ENCODE measurements at regions not wholly inside any gene's neighbourhood (a gene's known extent, or its start where the extent isn't known, plus 50 kb on each side); places are given as distances from the start of the nearest gene placed in this dataset.

GRCh38 chr14:25484235-25484634 is 434.3 kb upstream of the STXBP6 start:
- Histone ChIP-seq H3K36me3 (ENCODE audit: low read depth, low read length) (no peaks in the 10 kb centered on the region), H3K9ac (ENCODE audit: low read length) (no peak overlapping the region), H3K79me2 (ENCODE audit: low read length) (no peaks in the 10 kb centered on the region), H3K9me2 (replicated peaks; ENCODE audit: low read length) (no peaks in the 10 kb centered on the region), H3F3A (ENCODE audit: low read length, unreplicated experiment) (no peaks in the 10 kb centered on the region), H3K27me3 (ENCODE audit: low read length) (no peaks in the 10 kb centered on the region), H4K20me1 (ENCODE audit: low read length) (no peaks in the 10 kb centered on the region), H3K4me1 (ENCODE audit: insufficient read depth, low read length) (no peaks in the 10 kb centered on the region), H3K4me2 (ENCODE audit: low read length) (no peak overlapping the region), H3K27ac (ENCODE audit: low read length) (no peak overlapping the region), H3K4me3 (ENCODE audit: low read length) (no peak overlapping the region), H3K9me3 (ENCODE audit: low read length) (peaks cover 25% of the 10 kb centered on the region; the same call in 1 of the 2 replicates), H2AFZ (ENCODE audit: low read length) (no peak overlapping the region)
- no TSS peak for BruUV-seq (replicated peaks)
- CTCF ChIA-PET: interaction anchor here (0.7 kb wide), 1 partner anchor 8 kb away, joined by 4 read pairs; no protein-coding TSS in a partner anchor
- DNase-seq (no peak), ATAC-seq (no peak)
- TF ChIP-seq EZH2phosphoT487 (IDR thresholded peaks at IDR 0.05; ENCODE audit: borderline replicate concordance, low read length) (no peak), CTCF (conservative IDR thresholded peaks at IDR 0.05; ENCODE audit: low read depth, low read length) (no peak), EZH2 (IDR thresholded peaks at IDR 0.05; ENCODE audit: low read length, unreplicated experiment) (no peak)
- intact Hi-C loops (cut with micrococcal nuclease): no loop called here
- POLR2A ChIA-PET (ENCODE audit: unreplicated experiment): no interaction called here

GRCh38 chr14:25477316-25478098 is 427.6 kb upstream of the STXBP6 start:
- CTCF ChIA-PET: no interaction called here
- TF ChIP-seq EZH2 (IDR thresholded peaks at IDR 0.05; ENCODE audit: low read length, unreplicated experiment): no peak
- no peak for TF ChIP-seq CTCF (conservative IDR thresholded peaks at IDR 0.05; ENCODE audit: low read depth, low read length)
- TF ChIP-seq EZH2phosphoT487 (IDR thresholded peaks at IDR 0.05; ENCODE audit: borderline replicate concordance, low read length): no peak
- no peak overlapping the region for H3K27ac ChIP-seq (ENCODE audit: low read length)
- H3K9me3 ChIP-seq (ENCODE audit: low read length): peaks cover 17% of the 10 kb centered on the region; the same call in 1 of the 2 replicates
- no peaks in the 10 kb centered on the region for H3K27me3 ChIP-seq (ENCODE audit: low read length)
- no peaks in the 10 kb centered on the region for H3F3A ChIP-seq (ENCODE audit: low read length, unreplicated experiment)
- DNase-seq: no peak
- H2AFZ ChIP-seq (ENCODE audit: low read length): no peak overlapping the region
- no peak overlapping the region for H3K4me2 ChIP-seq (ENCODE audit: low read length)
- no peaks in the 10 kb centered on the region for H3K4me1 ChIP-seq (ENCODE audit: insufficient read depth, low read length)
- intact Hi-C loops (cut with micrococcal nuclease): no loop called here
- H3K9ac ChIP-seq (ENCODE audit: low read length): no peak overlapping the region
- H3K4me3 ChIP-seq (ENCODE audit: low read length): no peak overlapping the region
- no peaks in the 10 kb centered on the region for H3K36me3 ChIP-seq (ENCODE audit: low read depth, low read length)
- no peak for ATAC-seq
- no peaks in the 10 kb centered on the region for H3K9me2 ChIP-seq (replicated peaks; ENCODE audit: low read length)
- no TSS peak for BruUV-seq (replicated peaks)
- no peaks in the 10 kb centered on the region for H3K79me2 ChIP-seq (ENCODE audit: low read length)
- POLR2A ChIA-PET (ENCODE audit: unreplicated experiment): no interaction called here
- H4K20me1 ChIP-seq (ENCODE audit: low read length): no peaks in the 10 kb centered on the region

GRCh38 chr14:25472700-25473099 is 422.8 kb upstream of the STXBP6 start:
- Histone ChIP-seq H3K9ac (ENCODE audit: low read length) (no peak overlapping the region), H4K20me1 (ENCODE audit: low read length) (no peaks in the 10 kb centered on the region), H3K9me2 (replicated peaks; ENCODE audit: low read length) (no peaks in the 10 kb centered on the region), H3K4me1 (ENCODE audit: insufficient read depth, low read length) (no peaks in the 10 kb centered on the region), H3K9me3 (ENCODE audit: low read length) (0 out of 2 replicates have a peak, but pooled peaks cover 8% of the 10 kb centered on the region), H3K36me3 (ENCODE audit: low read depth, low read length) (no peaks in the 10 kb centered on the region), H3F3A (ENCODE audit: low read length, unreplicated experiment) (no peaks in the 10 kb centered on the region), H3K4me2 (ENCODE audit: low read length) (no peak overlapping the region), H3K79me2 (ENCODE audit: low read length) (no peaks in the 10 kb centered on the region), H3K4me3 (ENCODE audit: low read length) (no peak overlapping the region), H3K27me3 (ENCODE audit: low read length) (no peaks in the 10 kb centered on the region), H3K27ac (ENCODE audit: low read length) (no peak overlapping the region), H2AFZ (ENCODE audit: low read length) (no peak overlapping the region)
- TF ChIP-seq EZH2 (IDR thresholded peaks at IDR 0.05; ENCODE audit: low read length, unreplicated experiment) (no peak), CTCF (conservative IDR thresholded peaks at IDR 0.05; ENCODE audit: low read depth, low read length) (no peak), EZH2phosphoT487 (IDR thresholded peaks at IDR 0.05; ENCODE audit: borderline replicate concordance, low read length) (no peak)
- CTCF ChIA-PET: no interaction called here
- BruUV-seq (replicated peaks): no TSS peak
- intact Hi-C loops (cut with micrococcal nuclease): no loop called here
- no peak for DNase-seq
- no peak for ATAC-seq
- POLR2A ChIA-PET (ENCODE audit: unreplicated experiment): no interaction called here

All from PC-3 (cell line).